GM12878 (cell line): ENCODE measurements at regions not wholly inside any gene's neighbourhood (a gene's known extent, or its start where the extent isn't known, plus 50 kb on each side); places are given as distances from the start of the nearest gene placed in this dataset.

ENCODE experiments used
- BACH1 ChIP-seq: fragments of 450-650 bp; IDR thresholded peaks from 2 replicates; pipeline ENCODE4 v1.6.1; 2017; ENCODE audit warnings: mild to moderate bottlenecking, borderline replicate concordance
- JUND ChIP-seq: IDR thresholded peaks from 2 replicates; pipeline ENCODE4 v1.6.1; 2012; ENCODE audit warnings: low read depth, mild to moderate bottlenecking, low read length, improper control_type of control experiment, moderate library complexity
- SMAD1 ChIP-seq: fragments of 450-650 bp; IDR thresholded peaks from 2 replicates; pipeline ENCODE4 v1.6.1; 2018; ENCODE audit warnings: mild to moderate bottlenecking, low read depth; ENCODE audit not compliant: partially characterized antibody
- SRF ChIP-seq, 2 experiments: IDR thresholded peaks; 2 replicates each; pipeline ENCODE4 v1.6.1; 2011; ENCODE audit warnings: low read depth in 2 of 2, low read length in 2 of 2, mild to moderate bottlenecking in 1 of 2, moderate library complexity in 1 of 2
- TF ChIP-seq, protein P1 (sequence below): IDR thresholded peaks from 2 replicates; pipeline ENCODE4 v1.6.1; 2012; ENCODE audit warnings: mild to moderate bottlenecking, low read depth, low read length
- TF ChIP-seq, protein P2 (sequence below), 3 experiments: IDR thresholded peaks in 2 of 3; conservative IDR thresholded peaks in 1 of 3; 2 replicates each; pipeline ENCODE4 v1.5.1; 2011; ENCODE audit warnings: low read depth in 3 of 3, low read length in 3 of 3, mild to moderate bottlenecking in 3 of 3, control low read depth in 2 of 3, moderate library complexity in 2 of 3, inconsistent platforms in 1 of 3, mixed read lengths in 1 of 3; ENCODE audit not compliant: control insufficient read depth in 2 of 3, insufficient read depth in 1 of 3; ENCODE audit errors: extremely low read depth in 1 of 3

DNA sequence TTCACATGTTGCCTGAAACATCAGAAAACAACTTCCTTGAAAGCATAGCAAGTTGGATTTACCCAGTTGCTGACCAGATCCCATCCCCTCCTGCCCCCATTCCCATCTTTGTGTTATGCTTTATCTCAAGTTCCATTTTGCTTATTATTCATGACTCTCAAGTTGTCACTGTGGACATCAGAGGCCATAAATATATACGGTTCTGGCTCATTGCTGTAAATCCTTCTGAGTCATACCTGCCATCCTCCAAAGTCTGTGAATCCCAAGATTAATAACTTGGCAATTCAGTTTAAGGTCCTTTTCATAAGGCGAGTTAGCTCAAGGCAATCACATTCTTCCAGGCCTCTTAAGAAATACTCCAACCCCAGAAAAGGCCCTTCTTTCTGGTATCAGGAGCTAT, 126.2 kb upstream of the C2CD4B start:
- TF ChIP-seq SRF (IDR thresholded peaks at IDR 0.05; ENCODE audit: low read depth in 2 of 2, low read length in 2 of 2) (no peak), JUND (no peak), SMAD1 (no peak), BACH1 (no peak)
- TF ChIP-seq, protein P1, sequence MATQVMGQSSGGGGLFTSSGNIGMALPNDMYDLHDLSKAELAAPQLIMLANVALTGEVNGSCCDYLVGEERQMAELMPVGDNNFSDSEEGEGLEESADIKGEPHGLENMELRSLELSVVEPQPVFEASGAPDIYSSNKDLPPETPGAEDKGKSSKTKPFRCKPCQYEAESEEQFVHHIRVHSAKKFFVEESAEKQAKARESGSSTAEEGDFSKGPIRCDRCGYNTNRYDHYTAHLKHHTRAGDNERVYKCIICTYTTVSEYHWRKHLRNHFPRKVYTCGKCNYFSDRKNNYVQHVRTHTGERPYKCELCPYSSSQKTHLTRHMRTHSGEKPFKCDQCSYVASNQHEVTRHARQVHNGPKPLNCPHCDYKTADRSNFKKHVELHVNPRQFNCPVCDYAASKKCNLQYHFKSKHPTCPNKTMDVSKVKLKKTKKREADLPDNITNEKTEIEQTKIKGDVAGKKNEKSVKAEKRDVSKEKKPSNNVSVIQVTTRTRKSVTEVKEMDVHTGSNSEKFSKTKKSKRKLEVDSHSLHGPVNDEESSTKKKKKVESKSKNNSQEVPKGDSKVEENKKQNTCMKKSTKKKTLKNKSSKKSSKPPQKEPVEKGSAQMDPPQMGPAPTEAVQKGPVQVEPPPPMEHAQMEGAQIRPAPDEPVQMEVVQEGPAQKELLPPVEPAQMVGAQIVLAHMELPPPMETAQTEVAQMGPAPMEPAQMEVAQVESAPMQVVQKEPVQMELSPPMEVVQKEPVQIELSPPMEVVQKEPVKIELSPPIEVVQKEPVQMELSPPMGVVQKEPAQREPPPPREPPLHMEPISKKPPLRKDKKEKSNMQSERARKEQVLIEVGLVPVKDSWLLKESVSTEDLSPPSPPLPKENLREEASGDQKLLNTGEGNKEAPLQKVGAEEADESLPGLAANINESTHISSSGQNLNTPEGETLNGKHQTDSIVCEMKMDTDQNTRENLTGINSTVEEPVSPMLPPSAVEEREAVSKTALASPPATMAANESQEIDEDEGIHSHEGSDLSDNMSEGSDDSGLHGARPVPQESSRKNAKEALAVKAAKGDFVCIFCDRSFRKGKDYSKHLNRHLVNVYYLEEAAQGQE, result no peak
- TF ChIP-seq, protein P2, sequence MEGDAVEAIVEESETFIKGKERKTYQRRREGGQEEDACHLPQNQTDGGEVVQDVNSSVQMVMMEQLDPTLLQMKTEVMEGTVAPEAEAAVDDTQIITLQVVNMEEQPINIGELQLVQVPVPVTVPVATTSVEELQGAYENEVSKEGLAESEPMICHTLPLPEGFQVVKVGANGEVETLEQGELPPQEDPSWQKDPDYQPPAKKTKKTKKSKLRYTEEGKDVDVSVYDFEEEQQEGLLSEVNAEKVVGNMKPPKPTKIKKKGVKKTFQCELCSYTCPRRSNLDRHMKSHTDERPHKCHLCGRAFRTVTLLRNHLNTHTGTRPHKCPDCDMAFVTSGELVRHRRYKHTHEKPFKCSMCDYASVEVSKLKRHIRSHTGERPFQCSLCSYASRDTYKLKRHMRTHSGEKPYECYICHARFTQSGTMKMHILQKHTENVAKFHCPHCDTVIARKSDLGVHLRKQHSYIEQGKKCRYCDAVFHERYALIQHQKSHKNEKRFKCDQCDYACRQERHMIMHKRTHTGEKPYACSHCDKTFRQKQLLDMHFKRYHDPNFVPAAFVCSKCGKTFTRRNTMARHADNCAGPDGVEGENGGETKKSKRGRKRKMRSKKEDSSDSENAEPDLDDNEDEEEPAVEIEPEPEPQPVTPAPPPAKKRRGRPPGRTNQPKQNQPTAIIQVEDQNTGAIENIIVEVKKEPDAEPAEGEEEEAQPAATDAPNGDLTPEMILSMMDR (IDR thresholded peaks at IDR 0.05 in 2 of 3, conservative IDR thresholded peaks at IDR 0.05 in 1 of 3; ENCODE audit: control insufficient read depth in 2 of 3, extremely low read depth in 1 of 3, insufficient read depth in 1 of 3, low read depth in 3 of 3, low read length in 3 of 3), result no peak
